ENCODE measurements at regions not wholly inside any gene's neighbourhood (a gene's known extent, or its start where the extent isn't known, plus 50 kb on each side); places are given as distances from the start of the nearest gene placed in this dataset.
"Not testable (repeated sequence)": the region's sequence is repeated elsewhere in the genome, so short reads cannot be mapped to it uniquely, and the experiment has no call there.

- no peak for DNase-seq
These were observed 92.9 kb upstream of the TLL1 start for GRCh38 chr4:165779950-165780670.

GRCh38 chr4:165780735-165781134, 92.3 kb upstream of the TLL1 start:
- DNase-seq = no peak

GRCh38 chr4:165782623-165783022, 90.4 kb upstream of the TLL1 start:
- DNase-seq = no peak

GRCh38 chr4:165783626-165784025, 89.4 kb upstream of the TLL1 start:
- no peak for DNase-seq

- DNase-seq = peak; percentile 31
These were observed 88.4 kb upstream of the TLL1 start for GRCh38 chr4:165784672-165785071.

GRCh38 chr4:165785337-165785736, 87.7 kb upstream of the TLL1 start:
- DNase-seq = no peak

- peak; percentile 28 for DNase-seq
These were observed 85.3 kb upstream of the TLL1 start for GRCh38 chr4:165787516-165788274.

GRCh38 chr4:165788686-165789463, 84.2 kb upstream of the TLL1 start:
- no peak for DNase-seq

- DNase-seq = no peak
These were observed 79.8 kb upstream of the TLL1 start for GRCh38 chr4:165793236-165793635.

GRCh38 chr4:165794834-165795233, 78.2 kb upstream of the TLL1 start:
- DNase-seq = no peak

- no peak for DNase-seq
These were observed 73.6 kb upstream of the TLL1 start for GRCh38 chr4:165799384-165799815.

GRCh38 chr4:165802452-165802851, 70.6 kb upstream of the TLL1 start:
- no peak for DNase-seq

- no peak for DNase-seq
These were observed 70.0 kb upstream of the TLL1 start for GRCh38 chr4:165803005-165803404.

- no peak for DNase-seq
These were observed 67.6 kb upstream of the TLL1 start for GRCh38 chr4:165805406-165805805.

- no peak for DNase-seq
These were observed 66.4 kb upstream of the TLL1 start for GRCh38 chr4:165806613-165807012.

GRCh38 chr4:165810726-165811125, 62.3 kb upstream of the TLL1 start:
- DNase-seq = no peak

- no peak for DNase-seq
These were observed 59.4 kb upstream of the TLL1 start for GRCh38 chr4:165813606-165814005.

- no peak for DNase-seq
These were observed 58.6 kb upstream of the TLL1 start for GRCh38 chr4:165814256-165815020.

- not testable (repeated sequence) for DNase-seq
These were observed 53.9 kb upstream of the TLL1 start for GRCh38 chr4:165819126-165819525.
